ENCODE measurements at regions not wholly inside any gene's neighbourhood (a gene's known extent, or its start where the extent isn't known, plus 50 kb on each side); places are given as distances from the start of the nearest gene placed in this dataset.

GRCh38 chr5:38675443-38675842, 119.0 kb upstream of the LIFR start:
- no TSS peak for BruUV-seq (replicated peaks)
- dilution Hi-C loops (cut with MboI; ENCODE audit: extremely low pct_ligation_motif_present, low sequenced_read_pairs), result no loop called here
- H3K27me3 ChIP-seq (ENCODE audit: control insufficient read depth in 2 of 2, insufficient read depth in 2 of 2, low read length in 2 of 2), result peaks cover 0 to 3% of the 10 kb centered on the region in 2 experiments
- H4K20me1 ChIP-seq (replicated peaks; ENCODE audit: control insufficient read depth, extremely low read depth, insufficient read depth, low read length), result no peaks in the 10 kb centered on the region
- no peaks in the 10 kb centered on the region for H3K4me1 ChIP-seq (ENCODE audit: control insufficient read depth, extremely low read depth, insufficient read depth, low read length)
- FAIRE-seq (no peak), DNase-seq (ENCODE audit: low read depth, low spot score) (no peak)
- no peaks in the 10 kb centered on the region for H3K36me3 ChIP-seq (ENCODE audit: control insufficient read depth in 2 of 2, extremely low read depth in 1 of 2, insufficient read depth in 2 of 2, low read length in 2 of 2)
- no peak overlapping the region for H3K4me2 ChIP-seq (ENCODE audit: insufficient read depth, low read length)
- no peaks in the 10 kb centered on the region for H3K79me2 ChIP-seq (ENCODE audit: control insufficient read depth, insufficient read depth, low read length)
- TF ChIP-seq POLR2AphosphoS5 (IDR thresholded peaks at IDR 0.05; ENCODE audit: insufficient read depth, low read depth, low read length), result no peak
- no peak for TF ChIP-seq POLR2A (IDR thresholded peaks at IDR 0.05; ENCODE audit: low read depth, low read length)
- TF ChIP-seq GATA2 (IDR thresholded peaks at IDR 0.05; ENCODE audit: insufficient read depth, insufficient read length, low read depth, low read length), result no peak
- no peak for TF ChIP-seq EZH2 (IDR thresholded peaks at IDR 0.05; ENCODE audit: borderline replicate concordance, low read depth, low read length, severe bottlenecking)
- no peak for TF ChIP-seq FOS (IDR thresholded peaks at IDR 0.05; ENCODE audit: borderline replicate concordance, insufficient read depth, low read length)
- TF ChIP-seq MAX (IDR thresholded peaks at IDR 0.05; ENCODE audit: insufficient read depth, insufficient read length), result no peak
- TF ChIP-seq CTCF (IDR thresholded peaks at IDR 0.05; ENCODE audit: extremely low read depth in 1 of 2, insufficient read depth in 1 of 2, low read depth in 1 of 2, low read length in 2 of 2), result no peak
- no peak for TF ChIP-seq JUN (IDR thresholded peaks at IDR 0.05; ENCODE audit: borderline replicate concordance, insufficient read depth, insufficient read length, low read depth)
- no peak for TF ChIP-seq MYC (IDR thresholded peaks at IDR 0.05; ENCODE audit: low read depth, low read length)
- CTCF ChIA-PET, result interaction anchor here (4.1 kb wide), 1 partner anchor 134 kb away, joined by 65 read pairs; no protein-coding TSS in a partner anchor
- H3K27ac ChIP-seq (ENCODE audit: insufficient read depth, low read depth, low read length), result no peak overlapping the region
- no peak overlapping the region for H2AFZ ChIP-seq (ENCODE audit: low read depth, low read length)
- H3K9ac ChIP-seq (replicated peaks; ENCODE audit: extremely low read depth, insufficient read depth, low read length), result no peak overlapping the region
- H3K4me3 ChIP-seq (replicated peaks in 1 of 3; ENCODE audit: insufficient read depth in 1 of 3, low read depth in 1 of 3, low read length in 3 of 3), result no peak overlapping the region
- intact Hi-C loops (cut with micrococcal nuclease), result no loop called here
- no peaks in the 10 kb centered on the region for H3K9me1 ChIP-seq (replicated peaks; ENCODE audit: control insufficient read depth, extremely low read depth, insufficient read depth, low read length)
- POLR2A ChIA-PET, result no interaction called here
- H3K9me3 ChIP-seq (replicated peaks; ENCODE audit: control insufficient read depth, insufficient read depth, low read length), result no peaks in the 10 kb centered on the region
